Fibroblast of skin of right quadriceps (primary cell): ENCODE measurements at regions not wholly inside any gene's neighbourhood (a gene's known extent, or its start where the extent isn't known, plus 50 kb on each side); places are given as distances from the start of the nearest gene placed in this dataset.
"Not testable (repeated sequence)": the region's sequence is repeated elsewhere in the genome, so short reads cannot be mapped to it uniquely, and the experiment has no call there.

Source experiments
- DNase-seq: peaks from one replicate; pipeline ENCODE4 v3.0.0-alpha.2; 2013

- DNase-seq = no peak
Measured at GRCh38 chr12:126899926-126900792, 1366.8 kb upstream of the TMEM132C start.

- DNase-seq = no peak
Measured at GRCh38 chr12:126903027-126903876, 1363.7 kb upstream of the TMEM132C start.

- DNase-seq = no peak
Measured at GRCh38 chr12:126905752-126906151, 1361.2 kb upstream of the TMEM132C start.

- no peak for DNase-seq
Measured at GRCh38 chr12:126907900-126908764, 1358.8 kb upstream of the TMEM132C start.

GRCh38 chr12:126908765-126909142 is 1358.2 kb upstream of the TMEM132C start:
- DNase-seq = no peak

GRCh38 chr12:126910570-126910969 is 1356.4 kb upstream of the TMEM132C start:
- no peak for DNase-seq

GRCh38 chr12:126912111-126912510 is 1354.9 kb upstream of the TMEM132C start:
- DNase-seq = no peak

- DNase-seq = no peak
Measured at GRCh38 chr12:126914170-126914793, 1352.7 kb upstream of the TMEM132C start.

- DNase-seq = no peak
Measured at GRCh38 chr12:126915309-126915708, 1351.7 kb upstream of the TMEM132C start.

- no peak for DNase-seq
Measured at GRCh38 chr12:126926023-126926594, 1340.9 kb upstream of the TMEM132C start.

- no peak for DNase-seq
Measured at GRCh38 chr12:126930234-126930633, 1336.7 kb upstream of the TMEM132C start.

- DNase-seq = no peak
Measured at GRCh38 chr12:126932156-126932555, 1334.8 kb upstream of the TMEM132C start.

GRCh38 chr12:126935435-126935834 is 1331.5 kb upstream of the TMEM132C start:
- DNase-seq = no peak

GRCh38 chr12:126936181-126936851 is 1330.7 kb upstream of the TMEM132C start:
- no peak for DNase-seq

GRCh38 chr12:126937431-126937830 is 1329.5 kb upstream of the TMEM132C start:
- DNase-seq = no peak

GRCh38 chr12:126944684-126945083 is 1322.3 kb upstream of the TMEM132C start:
- DNase-seq = no peak

- not testable (repeated sequence) for DNase-seq
Measured at GRCh38 chr12:126946958-126947357, 1320.0 kb upstream of the TMEM132C start.

GRCh38 chr12:126949558-126949957 is 1317.4 kb upstream of the TMEM132C start:
- no peak for DNase-seq

GRCh38 chr12:126950266-126950665 is 1316.7 kb upstream of the TMEM132C start:
- DNase-seq = no peak

- DNase-seq = no peak
Measured at GRCh38 chr12:126952096-126953007, 1314.6 kb upstream of the TMEM132C start.
